ENCODE measurements at regions not wholly inside any gene's neighbourhood (a gene's known extent, or its start where the extent isn't known, plus 50 kb on each side); places are given as distances from the start of the nearest gene placed in this dataset.

DNA sequence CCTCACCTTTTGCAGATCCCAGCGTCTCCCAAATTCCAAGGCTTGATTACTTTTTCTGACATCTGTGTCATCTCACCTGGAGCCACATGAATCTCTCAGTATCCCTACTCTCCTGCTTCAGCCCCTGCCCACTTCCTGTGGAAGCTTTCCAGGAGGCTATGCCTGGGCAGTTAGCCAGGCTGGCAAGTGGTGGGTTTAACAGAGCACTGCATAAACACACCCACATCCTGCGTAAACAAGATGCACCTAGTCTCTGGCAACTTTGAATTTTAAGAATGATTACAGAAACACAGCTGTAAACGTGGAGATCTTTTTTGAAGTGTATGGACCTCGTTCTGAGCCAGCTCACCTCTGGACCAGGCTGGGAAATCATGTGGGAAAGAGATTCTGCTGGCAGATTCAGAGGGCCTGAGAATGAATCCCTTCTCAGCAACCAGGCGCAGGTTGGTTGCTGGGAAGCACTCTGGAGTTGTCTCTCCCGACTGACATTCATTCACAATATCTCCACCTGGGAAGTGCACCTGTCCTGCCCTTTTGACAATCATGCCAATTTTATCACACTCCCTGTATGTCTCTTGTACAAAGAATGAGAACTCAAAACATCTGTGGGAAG, 55.7 kb upstream of the FANCC start:
- intact Hi-C loops (cut with DNase I): no loop called here
- DNase-seq (ENCODE audit: extremely low spot score): peak; percentile 64
- WGBS: 60% methylated on average over 6 of the region's 6 CpGs
- H3K4me1 ChIP-seq: peaks cover 0 to 30% (median 21%) of the 10 kb centered on the region in 4 donors
- no peaks in the 10 kb centered on the region for H3K36me3 ChIP-seq
- TF ChIP-seq POLR2AphosphoS5 (IDR thresholded peaks at IDR 0.05) (no peak), EP300 (IDR thresholded peaks at IDR 0.05) (no peak), POLR2A (IDR thresholded peaks at IDR 0.05; ENCODE audit: low read depth) (no peak)
- TF ChIP-seq, protein P1, sequence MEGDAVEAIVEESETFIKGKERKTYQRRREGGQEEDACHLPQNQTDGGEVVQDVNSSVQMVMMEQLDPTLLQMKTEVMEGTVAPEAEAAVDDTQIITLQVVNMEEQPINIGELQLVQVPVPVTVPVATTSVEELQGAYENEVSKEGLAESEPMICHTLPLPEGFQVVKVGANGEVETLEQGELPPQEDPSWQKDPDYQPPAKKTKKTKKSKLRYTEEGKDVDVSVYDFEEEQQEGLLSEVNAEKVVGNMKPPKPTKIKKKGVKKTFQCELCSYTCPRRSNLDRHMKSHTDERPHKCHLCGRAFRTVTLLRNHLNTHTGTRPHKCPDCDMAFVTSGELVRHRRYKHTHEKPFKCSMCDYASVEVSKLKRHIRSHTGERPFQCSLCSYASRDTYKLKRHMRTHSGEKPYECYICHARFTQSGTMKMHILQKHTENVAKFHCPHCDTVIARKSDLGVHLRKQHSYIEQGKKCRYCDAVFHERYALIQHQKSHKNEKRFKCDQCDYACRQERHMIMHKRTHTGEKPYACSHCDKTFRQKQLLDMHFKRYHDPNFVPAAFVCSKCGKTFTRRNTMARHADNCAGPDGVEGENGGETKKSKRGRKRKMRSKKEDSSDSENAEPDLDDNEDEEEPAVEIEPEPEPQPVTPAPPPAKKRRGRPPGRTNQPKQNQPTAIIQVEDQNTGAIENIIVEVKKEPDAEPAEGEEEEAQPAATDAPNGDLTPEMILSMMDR (IDR thresholded peaks at IDR 0.05): no peak
- no peaks in the 10 kb centered on the region for H3K9me3 ChIP-seq
- H3K4me3 ChIP-seq: no peak overlapping the region
- no peak overlapping the region for H3K27ac ChIP-seq (replicated peaks in 1 of 4)
- H3K27me3 ChIP-seq: no peaks in the 10 kb centered on the region

DNA sequence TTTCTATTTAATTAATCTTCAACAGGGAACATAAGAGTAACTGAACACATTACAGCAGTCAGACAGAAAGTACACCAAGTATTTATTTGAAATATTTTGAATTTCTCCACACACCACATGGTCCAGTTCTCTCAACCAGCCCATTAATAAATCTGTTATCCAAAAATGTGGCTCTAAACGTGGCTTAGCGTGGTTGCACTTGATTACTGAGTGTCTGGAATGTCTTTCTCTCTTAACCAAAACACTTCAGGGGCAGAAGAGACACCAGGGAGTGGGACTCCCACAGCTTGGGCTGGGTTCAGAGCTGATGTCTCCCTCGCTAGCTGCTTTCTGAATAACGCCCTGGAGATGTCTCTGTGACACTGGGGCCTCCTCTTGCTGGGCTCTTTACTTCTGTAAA, 52.6 kb upstream of the FANCC start:
- intact Hi-C loops (cut with DNase I): no loop called here
- Histone ChIP-seq H3K9me3 (no peaks in the 10 kb centered on the region), H3K4me1 (peaks cover 0 to 30% (median 21%) of the 10 kb centered on the region in 4 donors), H3K27ac (replicated peaks in 1 of 4) (peak overlapping the region; percentile 55 to 70 (median 63)), H3K36me3 (no peaks in the 10 kb centered on the region), H3K27me3 (no peaks in the 10 kb centered on the region), H3K4me3 (no peak overlapping the region)
- no peak for DNase-seq (ENCODE audit: extremely low spot score)
- peak; percentile 10 to 49 for TF ChIP-seq POLR2AphosphoS5 (IDR thresholded peaks at IDR 0.05)
- TF ChIP-seq, protein P1 (IDR thresholded peaks at IDR 0.05): no peak
- 42% methylated on average over 4 of the region's 4 CpGs for WGBS

DNA sequence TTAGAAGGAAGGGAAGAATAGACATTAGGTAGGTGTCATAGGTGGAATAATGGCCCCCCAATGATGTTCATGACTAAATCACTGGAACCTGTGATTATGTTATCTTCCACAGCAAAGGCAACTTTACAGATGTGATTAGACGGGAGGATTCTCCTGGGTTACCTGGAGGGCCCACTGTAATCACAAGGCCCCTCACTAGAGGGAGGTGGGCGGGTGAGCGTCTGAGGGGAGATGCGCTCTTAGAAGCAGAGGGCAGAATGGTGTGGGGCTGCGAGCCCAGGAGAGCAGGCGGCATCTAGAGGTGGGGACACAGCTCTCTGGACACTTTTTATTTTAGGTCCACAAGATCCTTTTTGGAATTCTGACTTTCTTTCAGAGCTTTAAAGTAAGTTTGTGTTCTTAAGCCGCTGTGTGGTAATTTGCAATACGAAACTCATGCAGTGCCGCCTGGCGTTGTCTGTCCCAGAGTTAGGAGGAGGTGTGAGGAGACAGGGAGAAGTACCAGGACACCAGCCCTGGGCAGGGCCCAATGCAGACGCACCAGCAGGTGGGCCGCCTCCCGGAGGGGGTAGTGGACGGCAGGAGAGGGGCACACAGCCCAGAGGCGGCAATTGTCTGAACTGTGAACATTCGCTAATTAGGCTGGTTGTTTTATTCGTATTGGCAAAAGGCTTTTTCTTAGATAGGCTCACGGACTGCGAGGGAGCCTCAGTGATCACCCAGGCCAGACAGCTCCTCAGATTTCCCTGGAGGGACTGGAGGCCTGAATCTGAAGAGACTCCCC, 51.1 kb upstream of the FANCC start:
- Histone ChIP-seq H3K4me1 (peaks cover 0 to 37% (median 24%) of the 10 kb centered on the region in 4 donors), H3K27ac (replicated peaks in 1 of 4) (no peak overlapping the region), H3K27me3 (no peaks in the 10 kb centered on the region), H3K9me3 (no peaks in the 10 kb centered on the region), H3K36me3 (no peaks in the 10 kb centered on the region), H3K4me3 (no peak overlapping the region)
- intact Hi-C loops (cut with DNase I): no loop called here
- no peak for DNase-seq (ENCODE audit: extremely low spot score)
- 97% methylated on average over 19 of the region's 19 CpGs for WGBS
- TF ChIP-seq, protein P1 (IDR thresholded peaks at IDR 0.05): no peak
- TF ChIP-seq POLR2AphosphoS5 (IDR thresholded peaks at IDR 0.05) (no peak), POLR2A (IDR thresholded peaks at IDR 0.05; ENCODE audit: low read depth) (no peak), EP300 (IDR thresholded peaks at IDR 0.05) (no peak)

Data from esophagus muscularis mucosa (tissue), 4 donors.